Stimulated activated CD8-positive, alpha-beta memory T cell treated with anti-CD3 and anti-CD28 coated beads, Interleukin-7, amount 100 ng/mL, for 1 hour (primary cell): ENCODE measurements at regions not wholly inside any gene's neighbourhood (a gene's known extent, or its start where the extent isn't known, plus 50 kb on each side); places are given as distances from the start of the nearest gene placed in this dataset.
"Not testable (repeated sequence)": the region's sequence is repeated elsewhere in the genome, so short reads cannot be mapped to it uniquely, and the experiment has no call there.

Source experiments
- DNase-seq, 2 donors: peaks; one replicate each; pipeline ENCODE4 v3.0.0-alpha.2; 2020; ENCODE audit warnings: low read depth in 2 of 2

DNA sequence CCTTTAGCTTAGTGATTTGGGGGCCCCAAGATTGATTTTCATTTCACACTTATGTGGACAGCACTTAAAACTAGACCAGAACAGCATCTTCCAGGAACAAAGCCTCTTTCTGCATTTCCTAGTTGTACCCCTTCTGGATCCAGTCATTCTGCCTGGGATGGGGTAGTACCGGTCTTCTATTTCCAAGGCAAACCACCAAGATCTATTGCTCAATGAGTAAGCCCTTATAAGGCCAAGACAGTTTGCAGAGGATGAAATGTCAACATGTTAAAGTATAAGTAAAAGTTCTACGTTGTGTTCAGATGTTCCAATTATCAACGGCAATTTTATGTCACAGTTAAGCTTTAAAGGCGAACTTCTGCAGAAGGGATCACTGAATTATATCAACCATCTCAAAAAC lies 106.9 kb upstream of the ZNF746 start:
- DNase-seq = no peak

DNA sequence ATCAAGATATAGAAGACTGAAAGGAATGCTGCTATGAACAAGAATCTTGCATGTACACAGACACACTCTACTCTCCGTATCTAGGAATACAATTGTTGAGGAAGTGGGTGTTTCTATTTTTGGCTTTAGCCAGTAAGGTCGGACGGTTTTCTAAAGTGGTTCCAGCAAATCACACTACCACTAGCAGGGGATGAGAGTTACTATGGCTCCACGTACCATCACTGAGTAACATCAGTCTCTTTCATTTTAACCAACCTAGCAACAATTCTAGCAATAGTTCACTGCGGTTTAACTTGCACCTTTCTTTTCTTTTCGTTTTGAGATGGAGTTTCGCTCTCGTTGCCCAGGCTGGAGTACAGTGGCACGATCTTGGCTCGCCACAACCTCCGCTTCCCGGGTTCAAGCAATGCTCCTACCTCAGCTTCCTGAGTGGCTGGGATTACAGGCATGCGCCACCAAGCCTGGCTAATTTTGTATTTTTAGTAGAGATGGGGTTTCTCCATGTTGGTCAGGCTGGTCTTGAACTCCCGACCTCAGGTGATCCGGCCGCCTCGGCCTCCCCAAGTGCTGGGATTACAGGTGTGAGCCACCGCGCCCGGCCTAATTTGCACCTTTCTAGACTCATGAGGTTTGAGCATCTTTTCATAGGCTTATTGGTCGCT lies 103.2 kb upstream of the ZNF746 start:
- DNase-seq = not testable (repeated sequence)

DNA sequence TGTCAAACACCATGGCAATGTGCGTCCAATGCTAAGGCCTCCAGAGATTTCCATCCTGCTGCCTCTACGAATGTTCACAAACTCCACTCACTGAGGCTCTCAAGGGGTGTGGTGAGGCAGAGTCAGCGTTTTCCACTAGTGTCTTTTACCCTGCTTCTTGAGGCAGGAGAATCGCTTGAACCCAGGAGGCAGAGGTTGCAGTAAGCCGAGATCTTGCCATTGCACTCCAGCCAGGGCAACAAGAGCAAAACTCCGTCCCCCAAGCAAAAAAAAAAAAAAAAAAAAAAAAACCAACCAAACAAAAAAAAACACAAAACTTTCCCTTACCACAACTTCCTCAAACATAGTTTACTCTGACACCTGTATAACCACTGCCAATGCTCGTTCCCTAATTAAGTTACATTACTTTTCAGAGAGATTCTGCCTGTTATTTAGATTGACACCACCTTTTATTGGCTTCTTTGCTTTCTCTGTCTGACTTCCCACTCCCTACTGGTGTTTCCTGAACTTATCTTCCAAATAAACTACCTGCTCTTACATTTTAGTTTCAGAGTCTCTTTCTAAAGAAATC lies 102.1 kb upstream of the ZNF746 start:
- no peak for DNase-seq

DNA sequence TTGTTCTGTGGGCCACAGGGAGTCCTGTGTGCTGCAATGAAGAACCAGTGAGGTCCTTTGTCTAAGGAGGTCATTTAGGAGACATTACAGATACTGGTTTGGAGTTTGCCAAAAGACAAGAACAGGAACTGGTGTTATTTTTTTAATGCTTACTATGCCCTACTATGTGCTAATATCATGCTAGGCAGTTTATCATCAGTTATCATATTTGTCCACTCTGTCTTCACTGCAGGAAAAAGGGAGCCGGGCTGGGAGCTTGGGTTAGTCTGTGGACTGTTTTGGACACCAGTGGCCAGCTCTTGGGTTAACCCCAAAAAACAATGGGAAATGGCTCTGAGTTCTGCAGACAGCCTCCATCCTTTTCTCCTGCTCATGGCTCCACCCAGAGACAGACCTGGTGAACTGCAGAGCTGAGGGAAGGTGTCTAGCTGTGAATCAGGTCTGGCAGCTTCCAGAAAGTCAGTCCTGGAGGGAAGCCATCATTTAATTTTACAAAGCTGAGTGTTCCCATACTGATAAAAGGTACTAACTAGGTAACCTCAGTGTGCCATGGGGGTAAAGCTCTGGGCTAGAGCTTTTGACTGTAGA lies 101.2 kb upstream of the ZNF746 start:
- no peak for DNase-seq

DNA sequence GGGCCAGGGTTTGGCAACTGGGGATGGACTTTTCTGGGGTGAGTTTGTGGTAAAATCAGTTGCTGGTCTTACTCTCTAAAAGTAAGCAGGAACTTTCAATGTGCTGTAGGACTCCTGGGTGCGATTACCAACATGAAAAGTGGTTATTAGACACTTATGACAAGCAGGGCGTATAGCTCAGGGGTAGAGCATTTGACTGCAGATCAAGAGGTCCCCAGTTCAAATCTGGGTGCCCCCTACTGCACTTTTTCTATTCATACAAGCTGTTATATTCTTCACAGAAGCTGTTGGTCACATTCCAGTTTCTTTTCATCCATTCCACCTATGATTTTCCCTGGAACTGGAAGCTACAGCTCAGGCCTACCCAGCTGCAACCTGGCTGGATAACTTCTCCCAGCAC lies 100.2 kb upstream of the ZNF746 start:
- not testable (repeated sequence) for DNase-seq

DNA sequence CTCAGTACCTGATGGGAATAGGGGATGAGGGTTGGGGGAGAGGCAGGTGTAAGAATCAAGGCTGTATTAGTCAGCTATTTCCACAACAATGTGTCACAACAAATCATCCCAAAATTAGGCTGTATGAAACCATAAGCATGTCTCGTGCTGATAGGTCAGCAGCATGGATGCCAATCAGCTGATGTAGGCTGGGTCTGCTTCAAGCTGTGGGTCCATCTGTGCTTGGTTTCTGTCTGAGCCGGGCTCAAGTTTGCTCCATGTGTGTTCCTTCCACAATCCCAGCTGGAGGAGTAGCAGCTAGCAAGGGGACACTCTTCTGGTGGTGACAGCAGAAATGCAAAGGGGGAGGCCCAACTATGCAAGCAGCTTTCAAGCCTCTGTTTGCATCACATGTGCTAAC lies 97.9 kb upstream of the ZNF746 start:
- no peak for DNase-seq

DNA sequence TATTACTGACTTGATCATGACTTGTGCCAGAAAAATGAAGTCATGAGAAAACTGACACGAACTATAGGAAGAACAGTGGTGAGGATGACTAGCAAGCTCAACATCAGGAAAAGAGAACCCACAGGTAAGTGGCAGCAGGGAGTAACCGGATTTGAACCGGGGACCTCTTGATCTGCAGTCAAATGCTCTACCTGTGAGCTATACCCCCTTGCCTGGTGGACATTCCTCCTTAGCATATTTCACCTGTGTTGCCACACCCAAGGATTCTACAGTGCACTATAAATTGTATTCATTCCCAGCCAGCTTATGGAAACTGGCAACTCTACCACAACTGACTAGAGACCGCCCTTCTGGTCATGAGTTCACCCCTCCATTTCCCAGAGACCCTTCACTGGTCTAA lies 97.5 kb upstream of the ZNF746 start:
- no peak for DNase-seq

DNA sequence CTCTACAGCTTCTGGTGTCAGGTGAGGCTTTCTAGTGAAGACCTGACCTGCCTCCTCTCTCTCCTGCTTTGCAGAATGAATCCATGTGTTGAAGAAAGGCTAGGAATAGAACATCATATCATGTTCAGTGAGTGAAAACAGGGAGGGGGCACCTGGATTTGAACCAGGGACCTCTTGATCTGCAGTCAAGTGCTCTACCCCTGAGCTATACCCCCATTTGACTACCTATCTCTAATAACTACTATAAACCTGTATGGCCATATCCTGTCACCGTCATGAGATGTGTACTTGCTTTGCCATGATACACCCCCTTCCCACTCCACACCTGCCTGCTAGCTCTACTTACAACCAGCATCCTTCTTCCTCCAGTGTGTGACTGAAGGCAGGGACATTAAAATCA lies 91.3 kb upstream of the ZNF746 start:
- DNase-seq = no peak

DNA sequence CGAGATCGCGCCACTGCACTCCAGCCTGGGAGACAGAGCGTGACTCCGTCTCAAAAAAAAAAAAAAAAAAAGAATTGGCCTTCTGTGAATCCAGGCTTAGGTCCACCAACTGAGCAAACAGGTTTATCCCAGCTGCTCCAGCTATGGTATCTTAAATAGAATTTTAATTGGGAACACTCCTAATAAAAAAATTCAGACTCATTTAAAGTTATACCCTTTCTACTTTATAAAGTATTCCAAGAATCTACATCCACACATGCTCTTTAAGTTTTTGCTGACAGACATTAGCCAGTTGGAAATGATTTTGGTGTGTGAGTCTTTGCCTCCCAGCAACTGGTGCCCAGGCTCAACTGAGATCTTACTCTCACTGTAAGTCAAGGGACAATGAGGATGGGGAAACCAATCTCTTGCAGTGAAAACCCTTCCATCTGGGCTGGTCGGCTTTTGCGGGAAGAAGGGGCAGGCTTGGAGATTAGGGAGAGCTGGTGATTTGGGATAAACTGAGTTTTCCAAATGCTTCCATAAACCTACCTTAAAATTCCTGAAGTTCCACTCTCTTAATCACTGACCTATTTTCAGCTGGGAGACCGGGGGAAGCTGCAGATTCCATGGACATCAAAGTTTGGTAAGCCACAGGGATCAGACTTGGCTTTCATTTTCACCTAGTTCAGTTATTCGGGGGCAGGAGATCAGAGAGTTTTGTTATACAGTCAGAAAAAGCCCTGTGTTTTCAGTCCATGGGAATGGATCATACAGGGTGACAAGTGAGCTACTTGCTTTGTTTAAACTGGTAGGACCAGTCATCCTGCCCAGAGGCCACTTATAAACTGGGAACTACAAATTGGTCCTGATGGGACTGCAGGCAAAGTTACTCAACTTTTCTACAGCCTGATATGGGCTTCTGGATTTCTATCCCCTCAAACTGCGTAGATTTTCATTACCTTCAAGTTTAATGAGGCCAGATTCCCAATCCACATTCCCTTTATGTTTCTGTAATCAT lies 89.3 kb upstream of the ZNF746 start:
- DNase-seq = no peak

DNA sequence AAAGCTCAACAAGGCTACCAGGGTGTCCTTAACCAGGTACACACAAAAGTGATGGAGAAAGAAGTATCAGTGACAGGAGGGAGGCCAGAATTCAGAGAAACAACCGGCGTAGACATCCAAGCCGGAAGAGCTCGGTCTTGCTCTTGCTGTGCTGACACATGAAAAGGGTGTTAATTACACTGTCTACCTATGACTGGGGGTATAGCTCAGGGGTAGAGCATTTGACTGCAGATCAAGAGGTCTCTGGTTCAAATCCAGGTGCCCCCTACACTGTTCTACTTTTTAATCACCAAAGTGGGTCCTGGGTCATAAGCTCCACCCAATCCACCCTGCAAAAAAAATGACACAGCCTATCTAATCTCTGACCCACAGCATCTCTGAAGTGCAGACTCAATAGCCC lies 86.9 kb upstream of the ZNF746 start:
- no peak for DNase-seq

DNA sequence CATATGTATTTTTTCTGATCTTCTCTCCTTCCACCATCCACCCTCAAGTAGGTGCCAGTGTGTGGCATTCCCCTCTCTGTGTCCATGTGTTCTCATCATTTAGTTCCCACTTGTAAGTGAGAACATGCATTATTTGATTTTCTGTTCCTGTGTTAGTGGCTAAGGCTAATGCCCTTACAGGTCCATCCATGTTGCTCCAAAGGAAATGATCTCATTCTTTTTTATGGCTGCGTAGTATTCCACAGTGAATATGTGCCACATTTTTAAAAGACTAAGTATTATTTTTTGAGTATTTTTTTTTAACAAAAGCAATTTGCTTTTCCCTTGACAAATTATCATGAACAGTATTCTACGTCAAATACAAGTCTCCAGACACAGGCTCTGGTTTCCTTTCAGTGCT lies 86.4 kb upstream of the ZNF746 start:
- no peak for DNase-seq

DNA sequence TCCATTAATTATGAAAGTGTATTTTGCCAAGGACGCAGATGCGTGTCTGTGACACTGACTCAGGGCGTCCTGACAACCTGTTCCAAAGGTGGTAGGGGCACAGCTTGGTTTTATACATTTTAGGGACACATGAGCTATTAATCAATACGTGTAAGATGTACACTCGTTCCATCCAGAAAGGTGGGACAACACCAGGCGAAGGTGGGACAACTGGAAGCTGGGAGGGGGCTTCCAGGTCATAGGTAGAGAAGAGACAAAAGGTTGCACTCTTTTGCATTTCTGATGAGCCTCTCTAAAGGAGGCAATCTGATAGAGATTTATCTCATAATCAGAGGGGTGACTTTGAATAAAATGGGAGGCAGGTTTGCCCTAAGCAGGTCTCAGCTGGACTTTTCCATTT lies 82.7 kb upstream of the ZNF746 start:
- DNase-seq = no peak

DNA sequence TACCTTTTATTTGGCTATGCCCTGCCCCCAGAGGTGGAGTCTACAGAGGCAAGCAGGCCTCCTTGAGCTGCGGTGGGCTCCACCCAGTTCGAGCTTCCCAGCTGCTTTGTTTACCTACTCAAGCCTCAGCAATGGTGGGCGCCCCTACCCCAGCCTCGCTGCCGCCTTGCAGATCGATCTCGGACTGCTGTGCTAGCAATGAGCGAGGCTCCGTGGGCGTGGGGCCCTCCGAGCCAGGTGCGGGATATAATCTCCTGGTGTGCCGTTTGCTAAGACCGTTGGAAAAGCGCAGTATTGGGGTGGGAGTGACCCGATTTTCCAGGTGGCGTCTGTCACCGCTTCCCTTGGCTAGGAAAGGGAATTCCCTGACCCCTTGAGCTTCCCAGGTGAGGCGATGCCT lies 81.8 kb upstream of the ZNF746 start:
- DNase-seq = not testable (repeated sequence)

DNA sequence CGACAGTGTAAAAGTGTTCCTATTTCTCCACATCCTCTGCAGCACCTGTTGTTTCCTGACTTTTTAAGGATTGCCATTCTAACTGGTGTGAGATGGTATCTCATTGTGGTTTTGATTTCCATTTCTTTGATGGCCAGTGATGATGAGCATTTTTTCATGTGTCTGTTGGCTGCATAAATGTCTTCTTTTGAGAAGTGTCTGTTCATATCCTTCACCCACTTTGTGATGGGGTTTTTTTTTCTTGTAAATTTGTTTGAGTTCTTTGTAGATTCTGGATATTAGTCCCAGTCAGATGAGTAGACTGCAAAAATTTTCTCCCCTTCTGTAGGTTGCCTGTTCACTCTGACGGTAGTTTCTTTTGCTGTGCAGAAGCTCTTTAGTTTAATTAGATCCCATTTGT lies 76.8 kb upstream of the ZNF746 start:
- DNase-seq = not testable (repeated sequence)

DNA sequence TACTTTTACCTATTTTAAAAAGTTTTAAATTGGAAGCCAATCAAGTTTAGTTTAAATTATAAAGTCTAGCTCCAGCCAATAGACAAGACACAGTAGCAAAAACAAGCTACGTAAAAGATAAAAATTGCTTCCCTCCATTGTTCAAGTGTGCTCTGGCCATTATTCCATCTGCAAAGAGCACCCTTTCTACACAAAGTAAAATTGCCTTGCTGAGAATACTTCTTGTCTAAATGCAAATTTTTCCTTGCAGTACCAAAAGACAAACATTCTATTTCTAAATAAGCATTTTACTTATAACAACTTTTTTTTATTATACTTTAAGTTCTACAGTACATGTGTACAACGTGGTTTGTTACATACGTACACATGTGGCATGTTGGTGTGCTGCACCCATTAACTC lies 75.9 kb upstream of the ZNF746 start:
- no peak for DNase-seq

DNA sequence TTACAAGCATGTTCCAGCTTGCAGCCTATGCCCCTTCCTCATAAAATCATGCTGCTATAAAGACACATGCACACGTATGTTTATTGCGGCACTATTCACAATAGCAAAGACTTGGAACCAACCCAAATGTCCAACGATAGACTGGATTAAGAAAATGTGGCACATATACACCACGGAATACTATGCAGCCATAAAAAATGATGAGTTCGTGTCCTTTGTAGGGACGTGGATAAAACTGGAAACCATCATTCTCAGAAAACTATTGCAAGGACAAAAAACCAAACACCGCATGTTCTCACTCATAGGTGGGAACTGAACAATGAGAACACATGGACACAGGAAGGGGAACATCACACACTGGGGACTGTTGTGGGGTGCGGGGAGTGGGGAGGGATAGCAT lies 75.3 kb upstream of the ZNF746 start:
- DNase-seq = not testable (repeated sequence)

DNA sequence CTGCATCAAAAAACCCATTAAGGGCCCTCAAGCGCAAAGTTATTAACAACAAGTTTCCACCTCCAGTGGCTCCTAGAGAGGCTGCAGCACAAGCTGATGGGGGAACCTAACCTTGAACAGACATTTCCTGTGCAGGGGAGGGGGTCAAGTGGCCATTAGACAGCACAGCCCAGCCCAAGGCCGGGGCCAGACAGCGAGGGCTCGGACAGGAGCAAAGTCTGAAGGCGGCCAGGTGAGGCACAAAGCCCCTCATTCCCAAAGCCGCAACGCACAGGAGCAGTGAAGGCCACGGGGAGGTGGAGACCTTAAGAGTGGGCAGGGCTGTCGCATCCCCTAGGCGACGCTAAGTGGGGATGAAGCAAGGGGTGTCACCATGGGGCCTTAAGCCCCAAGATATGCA lies 73.2 kb upstream of the ZNF746 start:
- DNase-seq = no peak

DNA sequence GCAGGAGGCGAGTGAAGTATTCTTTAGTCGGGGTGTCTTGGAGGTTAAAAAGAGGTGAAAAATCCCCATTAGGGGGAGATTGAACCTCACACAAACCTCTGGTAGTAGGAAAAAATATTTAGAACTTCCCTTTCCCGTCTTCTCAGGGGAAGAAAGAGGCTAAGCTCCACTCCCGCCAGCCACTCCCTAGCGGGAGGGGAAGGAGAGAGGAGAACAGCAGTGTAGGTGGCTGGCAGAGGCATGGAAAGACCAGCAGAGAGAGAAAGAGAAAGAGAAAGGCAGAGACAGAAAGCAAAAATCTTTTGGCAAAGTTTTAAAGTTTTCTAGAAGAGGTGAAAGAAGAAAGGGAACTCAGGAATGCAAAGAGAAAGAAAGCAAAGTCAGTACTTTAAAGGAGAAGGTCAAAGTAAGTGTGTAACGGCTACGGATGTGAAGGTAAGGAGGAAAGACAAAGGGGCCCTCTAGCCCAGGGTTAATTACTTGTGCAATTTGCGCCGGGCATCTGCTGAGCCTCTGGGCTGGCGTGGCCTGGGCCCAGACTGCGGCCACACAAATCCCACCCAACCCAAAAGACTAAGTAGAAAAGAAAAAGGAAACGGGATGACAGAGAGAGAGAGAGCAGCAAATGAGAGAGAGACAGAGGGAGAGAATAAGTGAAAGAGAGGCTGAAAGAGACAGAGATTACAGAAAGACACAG lies 72.3 kb upstream of the ZNF746 start:
- DNase-seq = no peak

DNA sequence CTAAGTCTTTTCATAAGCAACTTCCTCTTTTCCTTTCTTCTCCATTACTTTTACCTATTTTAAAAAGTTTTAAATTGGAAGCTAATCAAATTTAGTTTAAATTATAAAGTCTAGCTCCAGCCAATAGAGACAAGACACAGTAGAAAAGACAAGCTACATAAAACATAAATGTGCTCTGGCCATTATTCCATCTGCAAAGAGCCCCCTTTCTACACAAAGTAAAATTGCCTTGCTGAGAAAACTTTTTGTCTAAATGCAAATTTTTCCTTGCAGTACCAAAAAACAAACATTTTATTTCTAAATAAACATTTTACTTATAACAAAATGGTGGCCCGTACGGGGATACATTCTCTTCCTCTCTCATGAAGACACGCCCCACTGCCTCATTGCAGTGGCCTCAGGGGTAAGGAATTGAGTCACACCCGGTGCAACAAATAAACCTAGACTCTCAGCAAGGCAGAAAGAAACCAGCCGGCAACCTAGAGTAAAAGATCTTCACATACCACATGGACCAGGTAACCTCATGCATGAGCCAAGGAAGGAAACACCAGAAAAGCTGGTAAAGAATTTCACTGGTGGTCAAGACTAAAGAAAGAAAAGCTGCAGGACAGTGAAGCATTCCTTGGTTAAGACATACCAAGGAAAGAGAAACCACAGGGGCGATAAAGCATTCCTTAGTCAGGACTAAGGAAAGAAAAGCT lies 71.6 kb upstream of the ZNF746 start:
- no peak for DNase-seq

DNA sequence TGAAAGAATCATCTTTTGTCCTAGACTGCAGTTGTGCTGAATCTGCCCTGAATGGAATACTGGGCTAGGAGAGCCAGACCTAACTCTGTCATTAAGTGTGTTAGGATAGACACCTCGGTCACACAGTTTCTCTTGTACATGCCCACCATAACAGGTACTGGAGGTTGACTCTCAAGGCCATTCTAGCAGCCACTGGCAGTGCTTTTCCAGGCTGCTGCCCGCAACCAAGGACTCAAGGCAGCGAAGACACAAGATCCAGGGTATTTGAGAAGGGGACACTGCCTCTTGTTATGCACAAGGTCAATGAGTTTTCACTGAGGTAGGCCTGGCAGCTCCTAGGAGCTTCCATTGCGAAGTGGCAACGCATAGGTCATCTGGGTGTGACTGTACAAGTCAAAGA lies 70.6 kb upstream of the ZNF746 start:
- no peak for DNase-seq

DNA sequence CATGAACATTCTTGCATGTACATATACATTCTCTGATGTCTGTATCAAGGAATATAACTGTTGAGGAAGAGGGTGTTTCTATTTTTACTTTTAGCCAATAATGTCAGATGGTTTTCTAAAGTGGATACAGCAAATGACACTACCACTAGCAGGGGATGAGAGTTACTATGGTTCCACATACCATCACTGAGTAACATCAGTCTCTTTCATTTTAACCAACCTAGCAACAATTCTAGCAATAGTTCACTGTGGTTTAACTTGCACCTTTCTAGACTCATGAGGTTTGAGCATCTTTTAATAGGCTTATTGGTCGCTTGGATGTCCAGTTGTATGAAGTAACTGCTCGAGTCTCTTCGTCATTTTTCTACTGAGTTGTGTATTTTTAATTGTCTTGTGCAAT lies 68.5 kb upstream of the ZNF746 start:
- DNase-seq = no peak

DNA sequence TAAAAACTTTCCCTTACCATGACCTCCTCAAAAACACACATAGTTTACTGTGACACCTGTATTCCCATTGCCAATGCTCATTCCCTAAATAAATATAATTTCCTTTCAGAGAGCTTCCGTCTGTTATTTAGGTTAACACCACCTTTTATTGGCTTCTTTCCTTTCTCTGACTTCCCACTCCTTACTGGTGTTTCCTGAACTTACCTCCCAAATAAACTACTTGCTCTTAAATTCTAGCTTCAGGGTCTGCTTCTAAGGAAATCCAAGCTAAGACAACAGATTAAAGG lies 67.4 kb upstream of the ZNF746 start:
- no peak for DNase-seq
